Astrocyte (in vitro differentiated cells and primary cell): ENCODE measurements at regions not wholly inside any gene's neighbourhood (a gene's known extent, or its start where the extent isn't known, plus 50 kb on each side); places are given as distances from the start of the nearest gene placed in this dataset.

ENCODE experiments used
- EZH2 ChIP-seq: IDR thresholded peaks from 2 replicates; pipeline ENCODE4 v1.6.1; 2012; ENCODE audit warnings: mild to moderate bottlenecking, low read length, inconsistent platforms; ENCODE audit not compliant: insufficient read depth
- TF ChIP-seq, protein P1 (sequence below): IDR thresholded peaks from 2 replicates; pipeline ENCODE4 v1.5.1; 2011; ENCODE audit warnings: low read depth, mild to moderate bottlenecking, inconsistent platforms, low read length, moderate library complexity; ENCODE audit not compliant: insufficient read depth

DNA sequence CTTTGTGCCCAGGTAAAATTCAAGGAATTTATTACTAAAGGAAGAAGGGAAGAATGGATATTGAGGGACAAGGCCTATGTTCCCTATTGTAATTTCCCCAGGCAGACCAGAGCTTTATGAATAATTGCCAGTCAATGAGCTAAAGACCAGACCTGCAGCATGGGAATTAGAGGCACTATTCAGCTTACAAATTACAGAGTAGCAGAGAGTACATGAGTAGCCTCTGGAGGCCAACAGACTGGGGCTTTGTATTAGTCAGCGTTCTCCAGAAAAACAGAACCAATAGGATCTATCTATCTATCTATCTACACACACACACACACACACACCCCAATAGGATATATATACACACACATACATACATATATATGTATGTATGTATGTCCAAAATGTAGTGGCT, 120.0 kb upstream of the RPH3A start:
- TF ChIP-seq, protein P1, sequence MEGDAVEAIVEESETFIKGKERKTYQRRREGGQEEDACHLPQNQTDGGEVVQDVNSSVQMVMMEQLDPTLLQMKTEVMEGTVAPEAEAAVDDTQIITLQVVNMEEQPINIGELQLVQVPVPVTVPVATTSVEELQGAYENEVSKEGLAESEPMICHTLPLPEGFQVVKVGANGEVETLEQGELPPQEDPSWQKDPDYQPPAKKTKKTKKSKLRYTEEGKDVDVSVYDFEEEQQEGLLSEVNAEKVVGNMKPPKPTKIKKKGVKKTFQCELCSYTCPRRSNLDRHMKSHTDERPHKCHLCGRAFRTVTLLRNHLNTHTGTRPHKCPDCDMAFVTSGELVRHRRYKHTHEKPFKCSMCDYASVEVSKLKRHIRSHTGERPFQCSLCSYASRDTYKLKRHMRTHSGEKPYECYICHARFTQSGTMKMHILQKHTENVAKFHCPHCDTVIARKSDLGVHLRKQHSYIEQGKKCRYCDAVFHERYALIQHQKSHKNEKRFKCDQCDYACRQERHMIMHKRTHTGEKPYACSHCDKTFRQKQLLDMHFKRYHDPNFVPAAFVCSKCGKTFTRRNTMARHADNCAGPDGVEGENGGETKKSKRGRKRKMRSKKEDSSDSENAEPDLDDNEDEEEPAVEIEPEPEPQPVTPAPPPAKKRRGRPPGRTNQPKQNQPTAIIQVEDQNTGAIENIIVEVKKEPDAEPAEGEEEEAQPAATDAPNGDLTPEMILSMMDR, result no peak
- no peak for TF ChIP-seq EZH2
